ENCODE measurements at regions not wholly inside any gene's neighbourhood (a gene's known extent, or its start where the extent isn't known, plus 50 kb on each side); places are given as distances from the start of the nearest gene placed in this dataset.

GRCh38 chr12:78406828-78407227 lies 457.7 kb upstream of the SYT1 start:
- DNase-seq = peak in 1 of 2 donors; percentile 28

GRCh38 chr12:78407722-78408121 lies 456.9 kb upstream of the SYT1 start:
- no peak for DNase-seq

- DNase-seq = no peak
Observed at GRCh38 chr12:78414071-78414470, 450.5 kb upstream of the SYT1 start.

GRCh38 chr12:78418919-78419318 lies 445.7 kb upstream of the SYT1 start:
- no peak for DNase-seq

- DNase-seq = no peak
Observed at GRCh38 chr12:78419513-78419912, 445.1 kb upstream of the SYT1 start.

- no peak for DNase-seq
Observed at GRCh38 chr12:78420991-78421390, 443.6 kb upstream of the SYT1 start.

GRCh38 chr12:78430551-78430950 lies 434.0 kb upstream of the SYT1 start:
- DNase-seq = peak; percentile 28 to 57

- no peak for DNase-seq
Observed at GRCh38 chr12:78431931-78432330, 432.6 kb upstream of the SYT1 start.

- no peak for DNase-seq
Observed at GRCh38 chr12:78439666-78440065, 424.9 kb upstream of the SYT1 start.

- DNase-seq = no peak
Observed at GRCh38 chr12:78441737-78442453, 422.7 kb upstream of the SYT1 start.

- DNase-seq = no peak
Observed at GRCh38 chr12:78442454-78442801, 422.1 kb upstream of the SYT1 start.

- DNase-seq = no peak
Observed at GRCh38 chr12:78446555-78446954, 418.0 kb upstream of the SYT1 start.

- DNase-seq = no peak
Observed at GRCh38 chr12:78447373-78447772, 417.2 kb upstream of the SYT1 start.

- DNase-seq = no peak
Observed at GRCh38 chr12:78448692-78449091, 415.9 kb upstream of the SYT1 start.

GRCh38 chr12:78455991-78456390 lies 408.6 kb upstream of the SYT1 start:
- no peak for DNase-seq

GRCh38 chr12:78457938-78458337 lies 406.6 kb upstream of the SYT1 start:
- DNase-seq = no peak

GRCh38 chr12:78470354-78471195 lies 394.0 kb upstream of the SYT1 start:
- DNase-seq = no peak

- DNase-seq = no peak
Observed at GRCh38 chr12:78473136-78473535, 391.4 kb upstream of the SYT1 start.

GRCh38 chr12:78473561-78473960 lies 391.0 kb upstream of the SYT1 start:
- no peak for DNase-seq

- no peak for DNase-seq
Observed at GRCh38 chr12:78483767-78484315, 380.7 kb upstream of the SYT1 start.

- no peak for DNase-seq
Observed at GRCh38 chr12:78489990-78490389, 374.6 kb upstream of the SYT1 start.

GRCh38 chr12:78490861-78491260 lies 373.7 kb upstream of the SYT1 start:
- DNase-seq = no peak

- DNase-seq = no peak
Observed at GRCh38 chr12:78494911-78495310, 369.7 kb upstream of the SYT1 start.

Measured in right lung (tissue), 2 donors.